GM13977 (cell line): ENCODE measurements at regions not wholly inside any gene's neighbourhood (a gene's known extent, or its start where the extent isn't known, plus 50 kb on each side); places are given as distances from the start of the nearest gene placed in this dataset.

ENCODE experiments used
- DNase-seq: peaks from one replicate; pipeline ENCODE4 v3.0.0; 2012; ENCODE audit warnings: low spot score
- in situ Hi-C: fragments of 300-500 bp; cut with MboI; formaldehyde crosslinking; loops from one replicate; pipeline ENCODE4 v1.12.0; 2022; ENCODE audit warnings: low sequenced_read_pairs, low pct_unique_long_range_greater_than_20kb, mixed read lengths, inconsistent platforms; ENCODE audit not compliant: unreplicated experiment
- TF ChIP-seq, protein P1 (sequence below): IDR thresholded peaks from 2 replicates; pipeline ENCODE4 v1.5.1; 2012; ENCODE audit warnings: mild to moderate bottlenecking, control low read depth; ENCODE audit not compliant: insufficient read depth; ENCODE audit errors: extremely low read depth, missing control alignments

DNA sequence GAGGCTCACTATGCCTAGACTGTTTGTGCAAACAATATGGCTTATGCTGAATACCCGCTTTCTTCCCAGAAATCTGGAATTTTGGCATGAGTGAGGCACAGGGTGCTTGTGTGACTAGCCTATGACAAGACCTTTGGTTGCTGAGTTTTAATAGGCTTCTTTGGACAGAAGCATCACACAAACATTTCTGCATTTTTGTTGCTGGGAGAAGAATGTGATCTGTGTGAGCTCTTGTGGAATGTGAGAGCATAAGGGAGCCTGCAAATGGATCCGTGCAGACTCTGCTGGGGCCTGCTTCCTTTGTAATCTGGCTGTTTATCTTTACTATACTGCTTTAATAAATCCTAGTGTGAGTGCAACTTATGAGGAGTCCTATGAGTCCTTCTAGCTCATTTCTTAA lies 83.0 kb upstream of the ZDHHC17 start:
- TF ChIP-seq, protein P1, sequence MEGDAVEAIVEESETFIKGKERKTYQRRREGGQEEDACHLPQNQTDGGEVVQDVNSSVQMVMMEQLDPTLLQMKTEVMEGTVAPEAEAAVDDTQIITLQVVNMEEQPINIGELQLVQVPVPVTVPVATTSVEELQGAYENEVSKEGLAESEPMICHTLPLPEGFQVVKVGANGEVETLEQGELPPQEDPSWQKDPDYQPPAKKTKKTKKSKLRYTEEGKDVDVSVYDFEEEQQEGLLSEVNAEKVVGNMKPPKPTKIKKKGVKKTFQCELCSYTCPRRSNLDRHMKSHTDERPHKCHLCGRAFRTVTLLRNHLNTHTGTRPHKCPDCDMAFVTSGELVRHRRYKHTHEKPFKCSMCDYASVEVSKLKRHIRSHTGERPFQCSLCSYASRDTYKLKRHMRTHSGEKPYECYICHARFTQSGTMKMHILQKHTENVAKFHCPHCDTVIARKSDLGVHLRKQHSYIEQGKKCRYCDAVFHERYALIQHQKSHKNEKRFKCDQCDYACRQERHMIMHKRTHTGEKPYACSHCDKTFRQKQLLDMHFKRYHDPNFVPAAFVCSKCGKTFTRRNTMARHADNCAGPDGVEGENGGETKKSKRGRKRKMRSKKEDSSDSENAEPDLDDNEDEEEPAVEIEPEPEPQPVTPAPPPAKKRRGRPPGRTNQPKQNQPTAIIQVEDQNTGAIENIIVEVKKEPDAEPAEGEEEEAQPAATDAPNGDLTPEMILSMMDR, result no peak
- DNase-seq, result no peak

DNA sequence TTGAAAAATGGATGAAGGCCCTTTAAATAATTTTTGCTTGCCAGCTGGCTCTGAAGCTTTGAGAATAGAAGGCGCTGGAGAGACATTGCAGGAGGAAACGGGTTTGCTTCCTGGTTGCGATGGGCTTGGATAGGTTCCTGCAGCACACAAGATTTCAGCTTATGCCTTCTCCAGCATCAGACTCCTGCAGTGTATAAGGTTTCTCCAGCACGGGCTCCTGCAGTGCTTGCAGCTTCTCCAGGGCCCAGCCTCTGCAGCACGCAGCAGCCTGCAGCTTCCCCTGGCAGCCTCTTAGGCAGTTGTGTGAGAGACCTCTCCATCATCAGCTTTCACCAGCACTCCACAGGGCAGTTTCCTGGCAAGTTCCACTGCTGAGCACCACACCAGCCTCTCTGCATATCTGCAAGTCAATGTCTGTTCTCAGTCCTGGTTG lies 78.7 kb upstream of the ZDHHC17 start:
- in situ Hi-C loops, result no loop called here
- no peak for DNase-seq
- TF ChIP-seq, protein P1, result no peak

More for the DNA sequence above, 83.0 kb upstream of the ZDHHC17 start:
- in situ Hi-C loops, result no loop called here

DNA sequence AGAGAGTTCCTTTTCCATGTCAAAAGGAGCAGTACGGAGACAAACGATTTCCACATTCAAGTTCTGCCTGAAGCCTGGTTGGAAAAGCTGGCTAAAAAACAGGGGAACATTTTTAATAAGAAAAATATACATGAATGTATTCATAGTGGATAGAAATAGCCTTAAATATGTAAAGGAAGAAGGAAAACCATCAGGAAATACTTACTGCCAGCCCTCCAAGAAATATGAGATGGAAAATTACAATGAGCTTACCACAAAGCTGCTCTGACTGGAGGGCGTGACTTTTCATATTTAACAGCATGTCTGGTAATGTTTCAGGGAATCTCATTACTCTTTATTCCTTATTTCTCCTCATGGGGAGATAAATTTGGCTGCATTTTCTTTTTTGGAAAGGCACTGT lies 75.9 kb upstream of the ZDHHC17 start:
- in situ Hi-C loops, result no loop called here
- TF ChIP-seq, protein P1, result no peak
- DNase-seq, result no peak

DNA sequence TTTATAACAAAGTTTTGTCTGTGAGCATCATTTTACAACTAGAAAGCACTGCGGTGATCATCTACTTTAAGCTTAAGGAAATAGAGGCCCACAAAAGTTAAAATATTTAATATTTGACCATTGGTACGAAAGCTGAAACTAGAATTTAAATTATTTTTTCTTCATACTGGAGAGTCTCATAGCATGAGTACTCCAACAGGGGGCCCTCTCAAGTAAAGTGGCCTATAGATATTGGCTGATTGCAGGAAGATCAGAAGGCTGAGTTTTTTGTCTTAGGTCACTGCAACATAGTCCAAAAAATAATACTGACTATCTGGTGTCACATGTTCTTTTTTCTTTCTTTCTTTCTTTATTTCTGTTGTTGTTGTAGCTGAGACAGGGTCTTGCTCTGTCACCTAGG lies 75.3 kb upstream of the ZDHHC17 start:
- in situ Hi-C loops, result no loop called here
- TF ChIP-seq, protein P1, result peak; percentile 34
- DNase-seq, result no peak

DNA sequence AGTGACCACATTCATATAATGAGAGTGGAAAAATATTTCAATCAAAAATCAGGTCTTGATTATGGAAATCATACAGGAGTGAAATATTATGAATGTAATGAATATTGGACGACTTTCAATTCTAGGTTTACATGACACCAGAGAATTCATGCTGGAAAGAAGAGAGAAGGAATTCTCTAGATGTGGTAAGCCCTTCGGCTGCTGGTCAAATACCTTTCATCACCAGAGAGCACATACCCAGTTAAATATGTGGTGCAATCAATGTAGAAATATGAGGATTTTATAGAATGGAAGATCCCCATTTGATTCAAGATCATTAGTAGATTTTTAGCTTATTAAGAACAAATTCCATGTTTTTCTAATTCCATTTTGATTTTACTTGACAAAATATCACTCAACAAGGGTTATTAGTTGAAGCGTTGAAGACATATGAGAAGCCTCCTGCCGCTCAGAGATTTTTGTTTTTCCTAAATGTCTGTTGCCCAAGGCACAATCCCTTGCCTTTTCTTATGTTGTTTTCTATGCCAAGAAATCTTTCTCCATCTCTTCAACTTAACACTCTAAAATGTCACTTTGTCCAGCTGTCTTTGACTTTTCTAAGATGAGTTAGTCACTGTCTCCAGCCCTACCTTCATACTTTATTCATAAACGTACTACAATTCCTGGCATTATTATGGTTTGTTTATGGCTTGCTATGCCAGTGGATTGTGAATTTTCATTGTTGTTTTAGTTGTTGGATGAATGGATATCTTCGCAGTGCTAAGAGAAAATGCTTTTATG lies 72.8 kb upstream of the ZDHHC17 start:
- in situ Hi-C loops, result no loop called here
- DNase-seq, result no peak
- TF ChIP-seq, protein P1, result no peak

DNA sequence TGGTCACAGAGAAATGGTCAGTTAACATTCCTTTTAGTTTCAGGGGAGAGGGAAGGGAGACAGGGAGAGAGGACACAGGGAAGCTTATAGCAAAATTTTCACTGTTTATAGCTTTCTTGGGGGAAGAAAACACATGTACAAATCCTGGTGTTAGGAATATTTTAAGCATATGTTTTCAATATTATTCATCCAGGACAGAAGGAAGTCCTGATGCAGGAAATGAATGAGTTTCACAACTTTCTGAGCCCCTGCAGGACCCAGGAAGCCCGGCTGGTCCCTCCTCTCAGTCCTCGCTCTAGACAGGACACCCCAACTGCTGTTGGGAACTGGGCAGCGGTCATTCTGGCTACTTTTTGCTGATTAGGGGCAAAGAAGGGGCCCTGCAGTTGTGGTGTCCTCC lies 71.1 kb upstream of the ZDHHC17 start:
- TF ChIP-seq, protein P1, result no peak
- DNase-seq, result no peak
- in situ Hi-C loops, result no loop called here
